NCI-H1694 treated with DMSO at 0.1 percent for 48 hours (cell line): ENCODE measurements at regions not wholly inside any gene's neighbourhood (a gene's known extent, or its start where the extent isn't known, plus 50 kb on each side); places are given as distances from the start of the nearest gene placed in this dataset.

Experiments
- DNase-seq: peaks from one replicate; lab custom pipeline; 2025; lab: John Stamatoyannopoulos, UW

GRCh38 chr18:66734451-66734850, 130.6 kb upstream of the CDH19 start:
- no peak for DNase-seq

DNA sequence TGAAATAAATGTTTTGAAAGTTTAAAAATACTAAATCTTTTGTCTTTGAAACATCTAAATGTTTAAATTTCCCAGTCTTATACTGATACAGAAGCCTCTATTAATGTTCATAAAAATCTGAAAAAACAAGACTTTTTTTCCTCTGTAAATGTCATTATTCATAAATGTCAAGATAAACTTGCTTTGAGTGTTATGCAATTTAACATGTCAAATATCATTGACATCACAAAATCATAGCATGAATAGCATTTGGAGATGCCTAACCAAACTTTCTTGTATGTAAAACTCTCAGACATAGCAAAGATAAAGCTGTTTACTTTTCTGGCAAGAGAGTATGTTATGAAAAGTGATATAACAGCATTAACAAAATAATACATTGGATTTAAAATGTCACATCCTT, 128.0 kb upstream of the CDH19 start:
- DNase-seq, result no peak

DNA sequence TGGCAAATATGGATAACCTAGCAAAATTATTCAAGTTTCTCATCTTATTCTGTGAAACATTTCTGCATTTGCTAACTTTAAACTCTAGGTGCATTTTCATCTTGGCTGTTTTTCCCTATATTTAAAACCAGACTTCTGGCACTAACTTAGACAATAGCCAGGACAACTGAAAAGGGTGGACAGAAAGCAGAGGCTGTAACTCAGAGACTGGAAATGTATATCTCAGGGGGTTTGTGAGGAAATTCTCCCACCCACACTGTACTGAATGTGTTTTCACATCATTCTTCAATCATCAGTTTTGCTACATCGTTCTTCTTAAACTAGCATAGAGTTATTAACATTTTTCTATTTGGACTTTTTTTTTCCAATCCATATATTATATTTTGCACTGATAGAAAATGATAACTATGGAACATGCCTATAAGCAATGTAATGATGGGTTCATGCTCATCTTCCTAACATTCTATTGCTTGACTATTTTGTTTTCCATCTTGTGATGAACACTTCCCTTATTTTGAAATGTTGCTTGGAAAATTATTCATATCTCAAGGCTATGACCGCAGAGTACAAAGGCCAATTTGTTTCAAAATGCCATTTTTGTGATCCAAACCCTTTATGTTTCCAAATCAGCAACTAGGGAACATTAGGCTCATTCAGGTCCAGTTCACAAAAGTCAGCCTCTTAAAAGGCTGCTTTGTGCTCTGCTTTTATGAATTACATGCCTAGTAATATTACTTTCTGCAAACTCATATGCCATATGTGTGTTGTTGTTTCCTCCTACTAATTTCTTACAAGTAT, 125.8 kb upstream of the CDH19 start:
- DNase-seq, result no peak

DNA sequence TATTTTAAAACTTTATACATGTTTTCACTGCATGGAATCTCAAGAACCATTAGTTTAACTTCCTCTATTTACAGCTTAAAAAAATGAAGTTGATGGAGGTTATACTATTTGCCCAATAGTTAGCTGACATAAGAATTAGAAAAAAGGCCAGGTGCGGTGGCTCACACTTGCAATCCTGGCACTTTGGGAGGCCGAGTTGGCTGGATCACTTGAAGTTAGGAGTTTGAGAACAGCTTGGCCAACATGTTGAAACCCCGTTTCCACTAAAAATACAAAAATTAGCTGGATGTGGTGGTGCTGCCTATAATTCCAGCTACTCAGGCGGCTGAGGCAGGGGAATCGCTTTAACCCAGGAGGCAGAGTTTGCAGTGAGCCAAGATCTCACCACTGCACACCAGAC, 125.1 kb upstream of the CDH19 start:
- no peak for DNase-seq

GRCh38 chr18:66727991-66728390, 124.1 kb upstream of the CDH19 start:
- no peak for DNase-seq

DNA sequence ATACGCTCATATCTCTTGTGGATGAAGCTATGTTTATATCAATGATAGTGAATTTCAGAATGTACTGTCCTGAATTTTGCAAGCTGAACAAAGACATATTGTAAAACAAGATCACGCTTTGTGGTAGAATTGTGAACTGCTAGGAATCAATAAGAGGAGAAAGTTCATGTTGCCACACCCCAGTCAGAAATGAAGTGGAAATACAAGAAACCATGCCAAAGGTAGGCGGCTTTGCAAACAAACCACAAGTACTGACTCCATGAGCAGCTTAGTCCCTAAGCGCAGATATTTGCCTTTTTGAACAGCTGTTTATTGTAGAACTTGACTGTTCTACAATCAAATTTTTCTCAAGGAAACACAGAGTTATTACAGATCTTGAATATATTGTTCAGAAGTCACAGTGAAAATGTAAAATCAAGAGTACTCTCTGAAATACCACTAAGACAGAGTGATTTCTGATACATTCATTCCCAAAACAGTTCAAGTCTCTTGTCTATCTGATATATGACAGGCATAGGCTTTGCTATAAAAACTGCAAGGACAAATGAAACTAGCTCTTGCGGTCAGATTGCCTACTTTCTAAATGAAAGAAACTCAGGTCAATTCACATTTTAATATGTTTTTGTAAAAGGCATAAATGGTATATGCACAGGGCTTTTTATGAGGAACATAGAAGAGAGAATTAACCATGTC, 120.9 kb upstream of the CDH19 start:
- DNase-seq, result no peak

GRCh38 chr18:66722671-66723070, 118.8 kb upstream of the CDH19 start:
- no peak for DNase-seq

- DNase-seq, result no peak
These were observed 104.8 kb upstream of the CDH19 start for GRCh38 chr18:66708646-66709045.

- DNase-seq, result no peak
These were observed 103.6 kb upstream of the CDH19 start for GRCh38 chr18:66707473-66707872.

DNA sequence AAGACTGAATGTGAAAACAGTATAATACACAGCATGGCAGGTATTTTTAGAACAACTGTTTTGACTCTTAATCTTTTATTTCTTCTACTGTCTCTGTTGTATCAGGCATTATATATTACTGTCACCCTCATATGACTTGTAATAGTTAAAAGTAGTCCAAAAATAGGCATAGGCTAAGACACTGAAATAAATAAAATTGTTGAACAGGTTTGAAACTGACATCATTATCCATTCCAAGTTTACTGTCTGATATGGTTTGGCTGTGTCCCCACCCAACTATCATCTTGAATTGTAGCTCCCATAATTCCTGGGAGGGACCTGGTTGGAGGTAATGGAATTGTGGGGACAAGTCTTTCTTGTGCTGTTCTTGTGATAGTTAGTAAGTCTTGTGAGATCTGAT, 91.4 kb upstream of the CDH19 start:
- no peak for DNase-seq

DNA sequence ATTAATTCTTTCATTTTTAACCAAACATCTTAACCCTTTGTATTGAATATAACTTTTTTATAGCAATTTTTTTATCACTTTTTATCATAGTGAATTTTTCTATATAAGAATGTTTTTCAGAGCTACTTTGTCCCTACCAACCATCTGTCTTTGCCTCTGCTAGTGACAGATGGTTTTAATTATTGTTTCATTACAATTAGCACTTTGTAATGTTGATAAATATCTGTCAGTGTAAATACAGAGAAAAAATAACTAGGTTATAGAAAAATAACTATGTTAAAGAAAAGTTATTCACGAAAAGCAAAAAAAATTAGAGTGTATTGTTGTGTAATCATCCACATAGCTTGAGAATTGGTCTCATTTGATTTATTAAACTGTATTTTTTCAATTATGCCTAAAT, 91.0 kb upstream of the CDH19 start:
- peak; percentile 49 for DNase-seq

DNA sequence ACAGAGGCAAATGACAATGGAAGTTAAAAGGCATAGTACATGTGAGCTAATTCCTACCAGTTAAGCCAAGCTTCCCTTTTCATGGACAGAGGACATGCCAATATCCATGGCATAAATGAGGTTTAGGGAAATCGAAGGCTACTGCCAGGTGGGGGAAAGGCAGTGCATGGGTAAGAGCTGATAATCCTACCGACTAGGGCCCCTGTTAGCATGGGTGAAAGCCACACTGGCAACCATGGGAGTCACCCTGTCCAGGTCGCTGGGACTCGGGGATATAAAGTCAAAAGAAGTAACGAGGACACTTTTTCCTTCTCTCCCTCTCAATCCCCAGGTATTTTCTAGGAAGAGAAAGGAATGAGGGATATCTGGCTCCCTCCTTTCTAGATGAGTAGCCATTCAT, 83.7 kb upstream of the CDH19 start:
- no peak for DNase-seq

GRCh38 chr18:66682855-66683322, 79.0 kb upstream of the CDH19 start:
- DNase-seq, result peak; percentile 37

GRCh38 chr18:66676699-66677098, 72.8 kb upstream of the CDH19 start:
- no peak for DNase-seq

- DNase-seq, result no peak
These were observed 70.4 kb upstream of the CDH19 start for GRCh38 chr18:66674286-66674685.

DNA sequence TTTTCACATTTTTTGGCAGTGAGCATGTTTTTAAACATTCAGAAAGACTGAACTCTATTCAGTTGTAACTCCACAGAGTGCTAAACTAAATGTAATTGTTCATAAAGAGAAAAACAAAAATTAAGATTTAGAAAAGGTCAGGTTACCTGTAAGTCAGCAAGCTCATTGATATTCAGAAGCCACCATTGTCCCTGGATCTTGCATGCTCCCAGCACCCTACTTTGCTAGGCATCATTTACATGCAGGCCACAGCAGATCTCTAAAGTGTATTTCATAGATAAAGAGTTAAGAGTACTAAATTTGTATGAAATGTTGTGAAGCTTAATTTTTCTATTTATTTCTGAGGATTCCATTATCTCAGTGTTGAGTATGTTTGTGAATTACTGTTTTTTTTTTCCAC, 64.8 kb upstream of the CDH19 start:
- DNase-seq, result no peak

- no peak for DNase-seq
These were observed 58.7 kb upstream of the CDH19 start for GRCh38 chr18:66662632-66663031.

DNA sequence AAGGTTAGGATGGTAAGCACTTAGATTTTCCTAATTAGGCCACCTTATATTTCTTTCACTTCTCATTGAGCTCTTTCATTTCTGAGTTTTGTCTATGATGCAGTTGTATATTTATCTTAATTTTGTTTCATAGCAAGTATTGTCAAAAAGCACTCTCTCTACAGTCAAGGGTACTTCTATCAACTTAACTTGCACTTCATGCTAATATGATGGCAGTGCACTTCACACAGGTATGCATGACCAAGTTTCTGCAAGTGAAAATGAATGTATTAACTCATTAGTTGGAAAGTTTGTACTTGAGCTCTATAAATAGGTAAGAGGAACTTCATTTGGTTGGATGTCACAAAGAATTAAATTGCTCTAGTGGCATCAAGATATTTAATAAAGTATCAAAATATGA, 51.5 kb upstream of the CDH19 start:
- no peak for DNase-seq
